ENCODE measurements at regions not wholly inside any gene's neighbourhood (a gene's known extent, or its start where the extent isn't known, plus 50 kb on each side); places are given as distances from the start of the nearest gene placed in this dataset.

DNA sequence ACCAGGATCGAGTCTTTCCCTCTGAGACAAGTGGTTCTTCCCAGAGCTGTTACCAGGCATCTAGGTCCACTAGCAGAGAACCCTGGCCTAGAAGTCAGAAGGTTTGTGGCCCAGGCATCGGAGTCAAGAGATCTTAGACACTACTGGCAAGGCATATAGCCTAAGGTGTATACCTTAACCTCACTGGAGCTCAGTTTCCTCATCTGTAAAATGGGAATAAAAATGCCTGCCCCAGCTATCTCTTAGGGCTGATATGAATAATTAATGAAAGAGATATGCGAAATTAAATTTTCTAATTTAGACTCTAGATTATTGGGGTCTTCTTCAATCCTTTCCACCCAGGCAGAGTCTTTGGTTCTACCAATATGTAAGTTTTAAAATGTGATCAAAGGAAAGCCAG, 60.5 kb upstream of the NLK start:
- intact Hi-C loops (cut with micrococcal nuclease; ENCODE audit: unreplicated experiment): no loop called here
- Histone ChIP-seq H3K4me2 (ENCODE audit: low read length) (no peak overlapping the region), H3K4me3 (ENCODE audit: low read depth, low read length, poor library complexity, severe bottlenecking) (no peak overlapping the region), H2AFZ (ENCODE audit: low read length) (no peak overlapping the region), H3K36me3 (ENCODE audit: insufficient read depth, low read length) (no peaks in the 10 kb centered on the region), H3K79me2 (ENCODE audit: insufficient read depth, low read depth, low read length) (no peaks in the 10 kb centered on the region), H4K20me1 (ENCODE audit: insufficient read depth, low read length) (no peaks in the 10 kb centered on the region), H3K9me2 (ENCODE audit: insufficient read depth, low read length) (no peaks in the 10 kb centered on the region), H3K4me1 (ENCODE audit: insufficient read depth, low read length, poor library complexity, severe bottlenecking) (peaks cover 4% of the 10 kb centered on the region), H3K9me3 (ENCODE audit: low read length) (no peaks in the 10 kb centered on the region), H3K27ac (ENCODE audit: low read depth, low read length, poor library complexity, severe bottlenecking) (no peak overlapping the region)
- POLR2A ChIA-PET: interaction anchor here (0.8 to 1.7 kb wide), 2 partner anchors 20 to 72 kb away, joined by 3 to 6 read pairs; no protein-coding TSS in a partner anchor
- TF ChIP-seq, protein P1, sequence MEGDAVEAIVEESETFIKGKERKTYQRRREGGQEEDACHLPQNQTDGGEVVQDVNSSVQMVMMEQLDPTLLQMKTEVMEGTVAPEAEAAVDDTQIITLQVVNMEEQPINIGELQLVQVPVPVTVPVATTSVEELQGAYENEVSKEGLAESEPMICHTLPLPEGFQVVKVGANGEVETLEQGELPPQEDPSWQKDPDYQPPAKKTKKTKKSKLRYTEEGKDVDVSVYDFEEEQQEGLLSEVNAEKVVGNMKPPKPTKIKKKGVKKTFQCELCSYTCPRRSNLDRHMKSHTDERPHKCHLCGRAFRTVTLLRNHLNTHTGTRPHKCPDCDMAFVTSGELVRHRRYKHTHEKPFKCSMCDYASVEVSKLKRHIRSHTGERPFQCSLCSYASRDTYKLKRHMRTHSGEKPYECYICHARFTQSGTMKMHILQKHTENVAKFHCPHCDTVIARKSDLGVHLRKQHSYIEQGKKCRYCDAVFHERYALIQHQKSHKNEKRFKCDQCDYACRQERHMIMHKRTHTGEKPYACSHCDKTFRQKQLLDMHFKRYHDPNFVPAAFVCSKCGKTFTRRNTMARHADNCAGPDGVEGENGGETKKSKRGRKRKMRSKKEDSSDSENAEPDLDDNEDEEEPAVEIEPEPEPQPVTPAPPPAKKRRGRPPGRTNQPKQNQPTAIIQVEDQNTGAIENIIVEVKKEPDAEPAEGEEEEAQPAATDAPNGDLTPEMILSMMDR (conservative IDR thresholded peaks at IDR 0.05; ENCODE audit: low read length): no peak
- TF ChIP-seq EZH2phosphoT487 (IDR thresholded peaks at IDR 0.05; ENCODE audit: borderline replicate concordance, low read depth, low read length): no peak
- no TSS peak for BruUV-seq (replicated peaks)
- no peak for DNase-seq (ENCODE audit: low spot score)
- CTCF ChIA-PET (ENCODE audit: unreplicated experiment): no interaction called here

DNA sequence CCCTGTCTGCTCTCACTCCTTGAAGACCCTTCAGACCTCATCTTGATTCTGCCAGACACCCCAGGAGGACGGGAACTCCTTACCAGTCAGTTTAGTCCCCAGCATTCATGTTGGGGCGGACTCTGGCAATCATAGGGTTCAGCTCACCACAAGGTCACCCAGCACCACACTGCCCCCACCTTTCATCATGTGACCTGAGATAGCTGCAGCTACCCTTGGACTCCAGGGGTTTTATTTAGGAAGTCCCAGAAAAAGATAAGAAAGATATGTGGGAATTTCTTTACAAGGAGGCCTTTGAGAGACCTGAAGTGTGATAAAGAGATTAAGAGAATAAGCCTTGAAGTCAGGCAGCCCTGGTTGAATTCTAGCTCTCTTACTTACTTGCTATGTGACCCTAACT, 59.8 kb upstream of the NLK start:
- no peaks in the 10 kb centered on the region for H4K20me1 ChIP-seq (ENCODE audit: insufficient read depth, low read length)
- H3K9me3 ChIP-seq (ENCODE audit: low read length): no peaks in the 10 kb centered on the region
- BruUV-seq (replicated peaks): no TSS peak
- H3K4me3 ChIP-seq (ENCODE audit: low read depth, low read length, poor library complexity, severe bottlenecking): no peak overlapping the region
- no peak for DNase-seq (ENCODE audit: low spot score)
- no peaks in the 10 kb centered on the region for H3K36me3 ChIP-seq (ENCODE audit: insufficient read depth, low read length)
- no peak overlapping the region for H3K27ac ChIP-seq (ENCODE audit: low read depth, low read length, poor library complexity, severe bottlenecking)
- TF ChIP-seq, protein P1 (conservative IDR thresholded peaks at IDR 0.05; ENCODE audit: low read length): no peak
- no peak for TF ChIP-seq EZH2phosphoT487 (IDR thresholded peaks at IDR 0.05; ENCODE audit: borderline replicate concordance, low read depth, low read length)
- POLR2A ChIA-PET: interaction anchor here (0.8 to 1.7 kb wide), 2 partner anchors 19 to 71 kb away, joined by 3 to 6 read pairs; no protein-coding TSS in a partner anchor
- intact Hi-C loops (cut with micrococcal nuclease; ENCODE audit: unreplicated experiment): no loop called here
- CTCF ChIA-PET (ENCODE audit: unreplicated experiment): no interaction called here
- no peaks in the 10 kb centered on the region for H3K9me2 ChIP-seq (ENCODE audit: insufficient read depth, low read length)
- H3K4me2 ChIP-seq (ENCODE audit: low read length): no peak overlapping the region
- no peaks in the 10 kb centered on the region for H3K79me2 ChIP-seq (ENCODE audit: insufficient read depth, low read depth, low read length)
- no peak overlapping the region for H2AFZ ChIP-seq (ENCODE audit: low read length)
- peaks cover 4% of the 10 kb centered on the region for H3K4me1 ChIP-seq (ENCODE audit: insufficient read depth, low read length, poor library complexity, severe bottlenecking)

DNA sequence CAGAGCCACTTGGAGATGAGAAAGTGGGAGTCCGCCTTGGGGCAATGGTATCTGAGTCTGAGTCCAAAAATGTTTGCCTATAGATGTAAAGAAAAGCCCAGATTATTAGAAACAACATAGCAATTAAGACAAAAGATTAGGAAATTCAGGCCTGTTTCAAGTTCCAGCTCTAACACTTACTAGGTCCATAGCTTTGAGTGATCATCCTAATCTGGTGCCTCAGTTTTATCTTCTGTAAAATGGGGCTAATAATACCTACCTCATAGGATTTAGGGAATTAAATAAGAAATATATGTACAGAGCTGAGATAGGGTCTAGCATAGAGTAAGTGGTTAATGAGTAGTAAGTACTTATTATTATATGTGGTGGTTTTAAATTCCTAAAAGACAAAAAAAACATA, 58.6 kb upstream of the NLK start:
- Histone ChIP-seq H3K27ac (ENCODE audit: low read depth, low read length, poor library complexity, severe bottlenecking) (no peak overlapping the region), H3K9me2 (ENCODE audit: insufficient read depth, low read length) (no peaks in the 10 kb centered on the region), H3K79me2 (ENCODE audit: insufficient read depth, low read depth, low read length) (no peaks in the 10 kb centered on the region), H3K9me3 (ENCODE audit: low read length) (no peaks in the 10 kb centered on the region), H4K20me1 (ENCODE audit: insufficient read depth, low read length) (no peaks in the 10 kb centered on the region), H3K4me1 (ENCODE audit: insufficient read depth, low read length, poor library complexity, severe bottlenecking) (peaks cover 4% of the 10 kb centered on the region), H3K4me3 (ENCODE audit: low read depth, low read length, poor library complexity, severe bottlenecking) (no peak overlapping the region), H2AFZ (ENCODE audit: low read length) (no peak overlapping the region), H3K36me3 (ENCODE audit: insufficient read depth, low read length) (no peaks in the 10 kb centered on the region), H3K4me2 (ENCODE audit: low read length) (no peak overlapping the region)
- BruUV-seq (replicated peaks): no TSS peak
- ChIA-PET CTCF (ENCODE audit: unreplicated experiment) (no interaction called here), POLR2A (no interaction called here)
- intact Hi-C loops (cut with micrococcal nuclease; ENCODE audit: unreplicated experiment): no loop called here
- TF ChIP-seq, protein P1 (conservative IDR thresholded peaks at IDR 0.05; ENCODE audit: low read length): no peak
- no peak for TF ChIP-seq EZH2phosphoT487 (IDR thresholded peaks at IDR 0.05; ENCODE audit: borderline replicate concordance, low read depth, low read length)
- no peak for DNase-seq (ENCODE audit: low spot score)

All from OCI-LY7 (cell line).